SK-N-SH treated with all-trans-retinoic acid at 6 μM for 48 hours (cell line): ENCODE measurements at regions not wholly inside any gene's neighbourhood (a gene's known extent, or its start where the extent isn't known, plus 50 kb on each side); places are given as distances from the start of the nearest gene placed in this dataset.

Experiments
- CSDC2 ChIP-seq: fragments of 250-450 bp; sonication (Bioruptor Pico); IDR thresholded peaks from 2 replicates; pipeline ENCODE4 v1.5.0; 2020; ENCODE audit warnings: mild to moderate bottlenecking, moderate library complexity
- GLIS3 ChIP-seq: fragments of 250-450 bp; sonication (Bioruptor Pico); IDR thresholded peaks from 2 replicates; pipeline ENCODE4 v1.5.0; 2020; ENCODE audit warnings: mild to moderate bottlenecking, moderate library complexity
- ISL1 ChIP-seq: fragments of 250-450 bp; sonication (Bioruptor Pico); IDR thresholded peaks from 2 replicates; pipeline ENCODE4 v2.1.2; 2022; ENCODE audit warnings: mild to moderate bottlenecking, moderate library complexity
- SNAI2 ChIP-seq: fragments of 250-450 bp; sonication (Bioruptor Pico); IDR thresholded peaks from 2 replicates; pipeline ENCODE4 v1.5.0; 2020; ENCODE audit warnings: mild to moderate bottlenecking, moderate library complexity
- TOX ChIP-seq: fragments of 250-450 bp; sonication (Bioruptor Pico); IDR thresholded peaks from 2 replicates; pipeline ENCODE4 v1.8.0; 2021; ENCODE audit warnings: mild to moderate bottlenecking, moderate library complexity, borderline replicate concordance
- ZC3H10 ChIP-seq: fragments of 250-450 bp; sonication (Bioruptor Pico); IDR thresholded peaks from 2 replicates; pipeline ENCODE4 v1.5.1; 2021; ENCODE audit warnings: mild to moderate bottlenecking, moderate library complexity
- ZFP3 ChIP-seq: fragments of 250-450 bp; sonication (Bioruptor Pico); IDR thresholded peaks from 2 replicates; pipeline ENCODE4 v1.5.0; 2020; ENCODE audit warnings: mild to moderate bottlenecking, moderate library complexity
- ZFP30 ChIP-seq: fragments of 450-650 bp; formaldehyde crosslinking; IDR thresholded peaks from 2 replicates; pipeline ENCODE4 v1.5.0; 2022; ENCODE audit warnings: mild to moderate bottlenecking, moderate library complexity
- ZNF8 ChIP-seq: fragments of 450-650 bp; formaldehyde crosslinking; IDR thresholded peaks from 2 replicates; pipeline ENCODE4 v1.5.0; 2020; ENCODE audit warnings: mild to moderate bottlenecking, moderate library complexity
- TF ChIP-seq, protein P1 (sequence below): fragments of 250-450 bp; sonication (Bioruptor Pico); IDR thresholded peaks from 2 replicates; pipeline ENCODE4 v1.8.0; 2020; ENCODE audit warnings: mild to moderate bottlenecking, moderate library complexity, borderline replicate concordance

DNA sequence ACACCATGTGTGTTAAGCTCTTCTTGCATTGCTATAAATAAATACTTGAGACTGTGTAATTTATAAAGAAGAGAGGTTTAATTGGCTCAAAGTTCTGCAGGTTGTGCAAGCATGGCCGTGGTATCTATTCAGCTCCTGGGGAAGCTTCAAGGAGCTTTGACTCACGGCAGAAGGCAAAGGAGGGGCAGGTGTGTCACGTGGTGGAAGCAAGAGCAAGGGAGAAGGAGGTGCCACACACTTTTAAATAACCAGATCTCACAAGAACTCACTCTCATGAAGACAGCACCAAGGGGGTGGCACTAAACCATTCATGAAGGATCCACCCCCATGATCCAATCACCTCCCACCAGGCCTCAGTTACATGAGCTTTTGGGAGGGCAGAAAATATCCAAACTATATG is 193.7 kb downstream of the ERMARD start:
- no peak for TF ChIP-seq ZFP30 (CRISPR knock-in tag)
- TF ChIP-seq ISL1 = no peak
- TF ChIP-seq SNAI2 (CRISPR knock-in tag) = no peak
- TF ChIP-seq TOX (CRISPR knock-in tag) = no peak
- TF ChIP-seq GLIS3 (CRISPR knock-in tag) = no peak
- TF ChIP-seq CSDC2 (CRISPR knock-in tag) = no peak
- TF ChIP-seq ZC3H10 (CRISPR knock-in tag) = no peak
- no peak for TF ChIP-seq ZFP3 (CRISPR knock-in tag)
- TF ChIP-seq ZNF8 (CRISPR knock-in tag) = no peak
- TF ChIP-seq, protein P1, sequence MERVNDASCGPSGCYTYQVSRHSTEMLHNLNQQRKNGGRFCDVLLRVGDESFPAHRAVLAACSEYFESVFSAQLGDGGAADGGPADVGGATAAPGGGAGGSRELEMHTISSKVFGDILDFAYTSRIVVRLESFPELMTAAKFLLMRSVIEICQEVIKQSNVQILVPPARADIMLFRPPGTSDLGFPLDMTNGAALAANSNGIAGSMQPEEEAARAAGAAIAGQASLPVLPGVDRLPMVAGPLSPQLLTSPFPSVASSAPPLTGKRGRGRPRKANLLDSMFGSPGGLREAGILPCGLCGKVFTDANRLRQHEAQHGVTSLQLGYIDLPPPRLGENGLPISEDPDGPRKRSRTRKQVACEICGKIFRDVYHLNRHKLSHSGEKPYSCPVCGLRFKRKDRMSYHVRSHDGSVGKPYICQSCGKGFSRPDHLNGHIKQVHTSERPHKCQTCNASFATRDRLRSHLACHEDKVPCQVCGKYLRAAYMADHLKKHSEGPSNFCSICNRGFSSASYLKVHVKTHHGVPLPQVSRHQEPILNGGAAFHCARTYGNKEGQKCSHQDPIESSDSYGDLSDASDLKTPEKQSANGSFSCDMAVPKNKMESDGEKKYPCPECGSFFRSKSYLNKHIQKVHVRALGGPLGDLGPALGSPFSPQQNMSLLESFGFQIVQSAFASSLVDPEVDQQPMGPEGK = no peak
